ENCODE measurements at regions not wholly inside any gene's neighbourhood (a gene's known extent, or its start where the extent isn't known, plus 50 kb on each side); places are given as distances from the start of the nearest gene placed in this dataset.

GRCh38 chr3:127049393-127049792 lies 66.5 kb downstream of the PLXNA1 start:
- no peak for DNase-seq

- DNase-seq, result no peak
These were observed 67.8 kb downstream of the PLXNA1 start for GRCh38 chr3:127050733-127051132.

GRCh38 chr3:127052121-127052561 lies 69.2 kb downstream of the PLXNA1 start:
- no peak for DNase-seq

GRCh38 chr3:127053026-127053425 lies 70.1 kb downstream of the PLXNA1 start:
- no peak for DNase-seq

GRCh38 chr3:127053450-127053849 lies 70.5 kb downstream of the PLXNA1 start:
- no peak for DNase-seq

- DNase-seq, result no peak
These were observed 71.1 kb downstream of the PLXNA1 start for GRCh38 chr3:127053979-127054378.

- no peak for DNase-seq
These were observed 73.4 kb downstream of the PLXNA1 start for GRCh38 chr3:127056281-127056680.

- no peak for DNase-seq
These were observed 74.1 kb downstream of the PLXNA1 start for GRCh38 chr3:127056976-127057375.

GRCh38 chr3:127059072-127059471 lies 76.2 kb downstream of the PLXNA1 start:
- DNase-seq, result no peak

GRCh38 chr3:127061641-127062040 lies 78.7 kb downstream of the PLXNA1 start:
- DNase-seq, result no peak

- no peak for DNase-seq
These were observed 80.0 kb downstream of the PLXNA1 start for GRCh38 chr3:127062926-127063325.

GRCh38 chr3:127063916-127064315 lies 81.0 kb downstream of the PLXNA1 start:
- DNase-seq, result no peak

GRCh38 chr3:127064391-127065137 lies 81.6 kb downstream of the PLXNA1 start:
- DNase-seq, result no peak

- no peak for DNase-seq
These were observed 82.2 kb downstream of the PLXNA1 start for GRCh38 chr3:127065138-127065427.

GRCh38 chr3:127065561-127066290 lies 82.8 kb downstream of the PLXNA1 start:
- DNase-seq, result no peak

- no peak for DNase-seq
These were observed 83.7 kb downstream of the PLXNA1 start for GRCh38 chr3:127066635-127067034.

GRCh38 chr3:127067116-127067910 lies 84.4 kb downstream of the PLXNA1 start:
- DNase-seq, result no peak

- no peak for DNase-seq
These were observed 85.3 kb downstream of the PLXNA1 start for GRCh38 chr3:127068111-127068810.

- no peak for DNase-seq
These were observed 86.0 kb downstream of the PLXNA1 start for GRCh38 chr3:127068871-127069270.

- DNase-seq, result no peak
These were observed 87.0 kb downstream of the PLXNA1 start for GRCh38 chr3:127069814-127070440.

- no peak for DNase-seq
These were observed 87.9 kb downstream of the PLXNA1 start for GRCh38 chr3:127070776-127071175.

- no peak for DNase-seq
These were observed 88.7 kb downstream of the PLXNA1 start for GRCh38 chr3:127071597-127072001.

All from NCI-H2227 treated with DMSO at 0.1 percent for 48 hours (cell line).